ENCODE measurements at regions not wholly inside any gene's neighbourhood (a gene's known extent, or its start where the extent isn't known, plus 50 kb on each side); places are given as distances from the start of the nearest gene placed in this dataset.
A peak's percentile ranks its signal among the peaks of the same experiment; 100 is the strongest.

GRCh38 chrX:109842611-109843010 is 109.6 kb upstream of the ACSL4 start:
- ATAC-seq (no peak), FAIRE-seq (no peak), DNase-seq (ENCODE audit: low read depth in 1 of 2, low spot score in 1 of 2) (no peak)
- Histone ChIP-seq H3K9me3 (no peaks in the 10 kb centered on the region), H3K4me3 (no peak overlapping the region), H3K4me1 (peaks cover 51% of the 10 kb centered on the region), H3K27ac (peak overlapping the region; percentile 71 to 90; a peak in 4 of 6 replicates), H3K4me2 (no peak overlapping the region)
- ChIA-PET CTCF (interaction anchor here (0.9 to 2.7 kb wide), 6 partner anchors 10 to 357 kb away, joined by 3 to 21 read pairs (median 8); no protein-coding TSS in a partner anchor), POLR2A (no interaction called here)
- WGBS (ENCODE audit: missing lambda C conversion rate) = 74% methylated on average over 6 of the region's 6 CpGs
- no peak for TF ChIP-seq HEYL (CRISPR knock-in tag; IDR thresholded peaks at IDR 0.05)
- no peak for TF ChIP-seq HOXB13 (CRISPR knock-in tag; IDR thresholded peaks at IDR 0.05; ENCODE audit: low read depth)
- no peak for TF ChIP-seq CHD4 (IDR thresholded peaks at IDR 0.05; ENCODE audit: borderline replicate concordance)

- Histone ChIP-seq H3K9me3 (no peaks in the 10 kb centered on the region), H3K27ac (peak overlapping the region; percentile 37 to 80; a peak in 5 of 6 replicates), H3K4me2 (no peak overlapping the region), H3K4me1 (peaks cover 63% of the 10 kb centered on the region), H3K4me3 (no peak overlapping the region)
- FAIRE-seq (no peak), DNase-seq (ENCODE audit: low read depth in 1 of 2, low spot score in 1 of 2) (no peak), ATAC-seq (no peak)
- POLR2A ChIA-PET = no interaction called here
- TF ChIP-seq ZC3H11A (IDR thresholded peaks at IDR 0.05) (no peak), MAZ (IDR thresholded peaks at IDR 0.05; ENCODE audit: borderline replicate concordance, low read depth, low read length) (no peak), KDM5A (IDR thresholded peaks at IDR 0.05) (no peak), SMC3 (IDR thresholded peaks at IDR 0.05) (no peak), PBX3 (IDR thresholded peaks at IDR 0.05) (no peak)
- 85% methylated on average over 1 of the region's 1 CpG for WGBS (ENCODE audit: missing lambda C conversion rate)
- CTCF ChIA-PET = interaction anchor here (1.0 to 2.7 kb wide), 4 partner anchors 12 to 131 kb away, joined by 3 to 21 read pairs (median 8); no protein-coding TSS in a partner anchor
Observed at GRCh38 chrX:109843963-109844751, 111.1 kb upstream of the ACSL4 start.

GRCh38 chrX:109844986-109845385 is 111.9 kb upstream of the ACSL4 start:
- no peak for DNase-seq (ENCODE audit: low read depth in 1 of 2, low spot score in 1 of 2)
- TF ChIP-seq ZFP36 (IDR thresholded peaks at IDR 0.05; ENCODE audit: borderline replicate concordance, partially characterized antibody) = no peak
- no peak for TF ChIP-seq USF2 (IDR thresholded peaks at IDR 0.05)
- TF ChIP-seq CEBPB (IDR thresholded peaks at IDR 0.05) = no peak
- TF ChIP-seq GATA3 (IDR thresholded peaks at IDR 0.05; ENCODE audit: borderline replicate concordance) = no peak
- TF ChIP-seq ZC3H11A (IDR thresholded peaks at IDR 0.05) = no peak
- no peak for TF ChIP-seq CBX2 (IDR thresholded peaks at IDR 0.05; ENCODE audit: borderline replicate concordance, low read depth)
- no peak for TF ChIP-seq NFE2L2 (conservative IDR thresholded peaks at IDR 0.05; ENCODE audit: low read length)
- TF ChIP-seq ELK1 (IDR thresholded peaks at IDR 0.05; ENCODE audit: low read depth, low read length) = no peak
- no peak for TF ChIP-seq HEYL (CRISPR knock-in tag; IDR thresholded peaks at IDR 0.05)
- TF ChIP-seq HMGXB4 (CRISPR knock-in tag; IDR thresholded peaks at IDR 0.05; ENCODE audit: borderline replicate concordance) = no peak
- no peak for TF ChIP-seq MAFK (IDR thresholded peaks at IDR 0.05; ENCODE audit: partially characterized antibody)
- ChIA-PET POLR2A (no interaction called here), CTCF (interaction anchor here (1.0 to 2.7 kb wide), 2 partner anchors 11 to 132 kb away, joined by 3 to 21 read pairs; no protein-coding TSS in a partner anchor)
- H3K4me2 ChIP-seq = no peak overlapping the region
- WGBS (ENCODE audit: missing lambda C conversion rate) = 71% methylated on average over 4 of the region's 4 CpGs
- H3K4me1 ChIP-seq = peaks cover 57% of the 10 kb centered on the region
- no peak for ATAC-seq
- H3K27ac ChIP-seq = peak overlapping the region in 1 of 2 experiments; percentile 80; a peak in 3 of 6 replicates
- FAIRE-seq = no peak
- H3K9me3 ChIP-seq = no peaks in the 10 kb centered on the region
- no peak overlapping the region for H3K4me3 ChIP-seq
